Parathyroid adenoma (tissue), 2 donors: ENCODE measurements at regions not wholly inside any gene's neighbourhood (a gene's known extent, or its start where the extent isn't known, plus 50 kb on each side); places are given as distances from the start of the nearest gene placed in this dataset.
"Not testable (repeated sequence)": the region's sequence is repeated elsewhere in the genome, so short reads cannot be mapped to it uniquely, and the experiment has no call there.

Source experiments
- H2AFZ ChIP-seq: fragments of 300-600 bp; sonication (generic); one replicate; pipeline ENCODE4 v1.7.0; 2017; ENCODE audit warnings: antibody characterized with exemption, mild to moderate bottlenecking
- H3K27ac ChIP-seq: fragments of 300-600 bp; sonication (generic); one replicate; pipeline ENCODE4 v1.7.0; 2017
- H3K27me3 ChIP-seq: fragments of 300-600 bp; sonication (generic); one replicate; pipeline ENCODE4 v1.7.0; 2017; ENCODE audit warnings: low read length; ENCODE audit not compliant: control insufficient read depth, insufficient read depth
- H3K36me3 ChIP-seq: fragments of 300-600 bp; sonication (generic); one replicate; pipeline ENCODE4 v1.7.0; 2017; ENCODE audit warnings: low read length; ENCODE audit not compliant: control insufficient read depth, insufficient read depth
- H3K4me1 ChIP-seq: fragments of 300-600 bp; sonication (generic); one replicate; pipeline ENCODE4 v1.7.0; 2017; ENCODE audit warnings: control low read depth
- H3K4me2 ChIP-seq: fragments of 300-600 bp; sonication (generic); one replicate; pipeline ENCODE4 v1.7.0; 2017; ENCODE audit warnings: low read length
- H3K4me3 ChIP-seq: fragments of 300-600 bp; sonication (generic); one replicate; pipeline ENCODE4 v1.7.0; 2017; ENCODE audit warnings: low read depth, low read length
- H3K79me2 ChIP-seq: fragments of 300-600 bp; sonication (generic); one replicate; pipeline ENCODE4 v1.7.0; 2017; ENCODE audit warnings: control low read depth
- H3K9ac ChIP-seq: fragments of 300-600 bp; sonication (generic); one replicate; pipeline ENCODE4 v1.7.0; 2017; ENCODE audit warnings: mild to moderate bottlenecking
- H3K9me3 ChIP-seq: fragments of 300-600 bp; sonication (generic); one replicate; pipeline ENCODE4 v1.7.0; 2017; ENCODE audit warnings: low read length; ENCODE audit not compliant: control insufficient read depth
- TF ChIP-seq, protein P1 (sequence below): fragments of 300-600 bp; sonication (generic); IDR thresholded peaks from one replicate; pipeline ENCODE4 v1.7.0; 2017; ENCODE audit warnings: antibody characterized with exemption, mild to moderate bottlenecking
- donor health status: primary hyperparathyroidism.

DNA sequence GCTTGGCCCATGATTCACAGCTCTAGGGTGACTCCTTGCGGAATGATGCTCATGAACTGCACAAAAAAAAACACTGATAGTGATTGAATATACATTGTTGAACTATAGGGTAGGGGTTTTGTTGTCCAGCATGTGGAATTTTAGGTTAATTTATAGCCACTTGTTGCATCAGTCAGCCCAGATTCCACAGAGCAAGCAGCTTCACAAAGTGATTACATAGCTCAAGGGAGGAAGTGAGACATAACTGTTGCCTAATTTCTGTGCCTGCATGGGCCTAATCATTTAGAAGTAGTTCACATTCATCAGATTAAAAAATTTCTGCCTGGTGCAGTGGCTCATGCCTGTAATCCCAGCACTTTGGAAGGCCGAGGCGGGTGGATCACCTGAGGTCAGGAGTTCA, 142.2 kb upstream of the ZNF722 start:
- H3K4me3 ChIP-seq, H3K9me3 ChIP-seq, H3K36me3 ChIP-seq, H3K4me2 ChIP-seq, H3K27ac ChIP-seq, H3K9ac ChIP-seq, H2AFZ ChIP-seq, H3K4me1 ChIP-seq, H3K27me3 ChIP-seq, H3K79me2 ChIP-seq: not testable (repeated sequence)

DNA sequence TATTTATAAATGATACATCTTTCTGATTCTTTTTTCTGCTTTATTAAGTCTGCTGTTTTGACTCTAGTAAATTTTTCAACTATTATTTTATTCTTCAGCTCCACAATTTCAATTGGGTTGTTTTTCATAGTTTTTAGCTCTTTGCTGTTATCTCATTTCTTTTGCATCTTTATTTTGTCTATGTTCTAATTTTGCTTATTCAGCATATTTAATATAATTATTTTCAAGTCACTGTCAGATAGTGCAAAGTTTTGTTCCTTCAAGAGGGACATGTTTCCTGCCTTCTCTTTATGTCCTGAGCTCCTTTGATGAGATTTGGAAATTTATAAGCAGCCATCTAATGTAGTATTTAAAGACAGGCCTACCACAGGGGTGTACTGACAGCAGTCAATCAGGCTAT, 131.5 kb upstream of the ZNF722 start:
- Histone ChIP-seq H3K79me2 (no peaks in the 10 kb centered on the region), H3K4me2 (no peak overlapping the region), H3K36me3 (no peaks in the 10 kb centered on the region), H2AFZ (no peak overlapping the region), H3K9ac (no peak overlapping the region), H3K4me3 (no peak overlapping the region), H3K27ac (no peak overlapping the region), H3K9me3 (no peaks in the 10 kb centered on the region), H3K27me3 (no peaks in the 10 kb centered on the region), H3K4me1 (no peaks in the 10 kb centered on the region)
- TF ChIP-seq, protein P1, sequence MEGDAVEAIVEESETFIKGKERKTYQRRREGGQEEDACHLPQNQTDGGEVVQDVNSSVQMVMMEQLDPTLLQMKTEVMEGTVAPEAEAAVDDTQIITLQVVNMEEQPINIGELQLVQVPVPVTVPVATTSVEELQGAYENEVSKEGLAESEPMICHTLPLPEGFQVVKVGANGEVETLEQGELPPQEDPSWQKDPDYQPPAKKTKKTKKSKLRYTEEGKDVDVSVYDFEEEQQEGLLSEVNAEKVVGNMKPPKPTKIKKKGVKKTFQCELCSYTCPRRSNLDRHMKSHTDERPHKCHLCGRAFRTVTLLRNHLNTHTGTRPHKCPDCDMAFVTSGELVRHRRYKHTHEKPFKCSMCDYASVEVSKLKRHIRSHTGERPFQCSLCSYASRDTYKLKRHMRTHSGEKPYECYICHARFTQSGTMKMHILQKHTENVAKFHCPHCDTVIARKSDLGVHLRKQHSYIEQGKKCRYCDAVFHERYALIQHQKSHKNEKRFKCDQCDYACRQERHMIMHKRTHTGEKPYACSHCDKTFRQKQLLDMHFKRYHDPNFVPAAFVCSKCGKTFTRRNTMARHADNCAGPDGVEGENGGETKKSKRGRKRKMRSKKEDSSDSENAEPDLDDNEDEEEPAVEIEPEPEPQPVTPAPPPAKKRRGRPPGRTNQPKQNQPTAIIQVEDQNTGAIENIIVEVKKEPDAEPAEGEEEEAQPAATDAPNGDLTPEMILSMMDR: no peak

DNA sequence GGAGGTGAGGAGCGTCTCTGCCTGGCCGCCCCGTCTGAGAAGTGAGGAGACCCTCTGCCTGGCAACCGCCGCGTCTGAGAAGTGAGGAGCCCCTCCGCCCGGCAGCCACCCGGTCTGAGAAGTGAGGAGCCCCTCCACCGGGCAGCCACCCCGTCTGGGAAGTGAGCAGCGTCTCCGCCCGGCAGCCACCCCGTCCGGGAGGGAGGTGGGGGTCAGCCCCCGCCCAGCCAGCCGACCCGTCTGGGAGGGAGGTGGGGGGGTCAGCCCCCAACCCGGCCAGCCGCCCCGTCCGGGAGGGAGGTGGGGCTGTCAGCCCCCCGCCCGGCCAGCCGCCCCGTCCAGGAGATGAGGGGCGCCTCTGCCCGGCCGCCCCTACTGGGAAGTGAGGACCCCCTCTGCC, 124.4 kb upstream of the ZNF722 start:
- not testable (repeated sequence) for H3K79me2 ChIP-seq, H3K36me3 ChIP-seq, H3K4me2 ChIP-seq, H3K4me1 ChIP-seq, H3K27me3 ChIP-seq, H3K9me3 ChIP-seq, H3K9ac ChIP-seq, H3K4me3 ChIP-seq, H3K27ac ChIP-seq, H2AFZ ChIP-seq

DNA sequence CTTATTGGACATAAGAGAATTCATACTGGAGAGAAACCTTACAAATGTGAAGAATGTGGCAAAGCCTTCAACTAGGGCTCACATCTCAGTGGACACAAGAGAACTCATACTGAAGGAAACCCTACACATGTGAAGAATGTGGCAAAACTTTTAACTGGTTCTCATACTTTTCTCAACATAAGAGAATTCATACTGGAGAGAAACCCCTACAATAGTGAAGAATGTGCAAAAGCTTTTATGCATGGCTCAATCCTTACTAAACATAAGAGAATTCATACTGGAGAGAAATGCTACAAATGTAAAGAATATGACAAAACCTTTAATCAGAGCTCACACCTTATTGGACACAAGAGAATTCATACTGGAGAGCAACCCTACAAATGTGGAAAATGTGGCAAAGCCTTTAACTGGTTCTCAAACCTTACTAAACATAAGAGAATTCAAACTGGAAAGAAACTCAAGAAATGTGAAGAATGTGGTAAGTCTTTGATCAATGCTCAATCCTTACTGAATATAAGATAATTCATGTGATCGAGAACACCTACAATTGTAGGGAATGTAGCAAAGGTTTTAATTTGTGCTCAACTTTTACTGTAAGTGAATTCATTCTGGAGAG, 121.8 kb upstream of the ZNF722 start:
- H3K4me2 ChIP-seq: no peak overlapping the region
- H3K9me3 ChIP-seq: no peaks in the 10 kb centered on the region
- H3K27me3 ChIP-seq: no peaks in the 10 kb centered on the region
- no peaks in the 10 kb centered on the region for H3K4me1 ChIP-seq
- no peaks in the 10 kb centered on the region for H3K36me3 ChIP-seq
- no peak overlapping the region for H2AFZ ChIP-seq
- no peaks in the 10 kb centered on the region for H3K79me2 ChIP-seq
- TF ChIP-seq, protein P1: no peak
- no peak overlapping the region for H3K4me3 ChIP-seq
- H3K9ac ChIP-seq: no peak overlapping the region
- H3K27ac ChIP-seq: no peak overlapping the region

- no peak overlapping the region for H2AFZ ChIP-seq
- no peaks in the 10 kb centered on the region for H3K27me3 ChIP-seq
- no peak overlapping the region for H3K27ac ChIP-seq
- no peak overlapping the region for H3K4me2 ChIP-seq
- H3K4me1 ChIP-seq: no peaks in the 10 kb centered on the region
- no peak overlapping the region for H3K4me3 ChIP-seq
- no peaks in the 10 kb centered on the region for H3K79me2 ChIP-seq
- no peak overlapping the region for H3K9ac ChIP-seq
- TF ChIP-seq, protein P1: no peak
- H3K9me3 ChIP-seq: no peaks in the 10 kb centered on the region
- no peaks in the 10 kb centered on the region for H3K36me3 ChIP-seq
Observed at GRCh38 chr7:63887031-63887430, 111.6 kb upstream of the ZNF722 start.
